ENCODE measurements at regions not wholly inside any gene's neighbourhood (a gene's known extent, or its start where the extent isn't known, plus 50 kb on each side); places are given as distances from the start of the nearest gene placed in this dataset.

- TF ChIP-seq CTCF (IDR thresholded peaks at IDR 0.05) (no peak), POLR2A (IDR thresholded peaks at IDR 0.05) (no peak)
Observed at GRCh38 chr11:80048513-80048912, 607.7 kb upstream of the TENM4 start.

Data from adrenal gland (tissue), 5 donors.